Stimulated activated CD8-positive, alpha-beta memory T cell treated with anti-CD3 and anti-CD28 coated beads, Interleukin-12 subunit alpha, Interleukin-12 subunit beta, amount 100 ng/mL, for 1 hour (primary cell): ENCODE measurements at regions not wholly inside any gene's neighbourhood (a gene's known extent, or its start where the extent isn't known, plus 50 kb on each side); places are given as distances from the start of the nearest gene placed in this dataset.
"Not testable (repeated sequence)": the region's sequence is repeated elsewhere in the genome, so short reads cannot be mapped to it uniquely, and the experiment has no call there.

Experiments used
- DNase-seq: peaks from one replicate; pipeline ENCODE4 v3.0.0-alpha.2; 2020; ENCODE audit warnings: low read depth

DNA sequence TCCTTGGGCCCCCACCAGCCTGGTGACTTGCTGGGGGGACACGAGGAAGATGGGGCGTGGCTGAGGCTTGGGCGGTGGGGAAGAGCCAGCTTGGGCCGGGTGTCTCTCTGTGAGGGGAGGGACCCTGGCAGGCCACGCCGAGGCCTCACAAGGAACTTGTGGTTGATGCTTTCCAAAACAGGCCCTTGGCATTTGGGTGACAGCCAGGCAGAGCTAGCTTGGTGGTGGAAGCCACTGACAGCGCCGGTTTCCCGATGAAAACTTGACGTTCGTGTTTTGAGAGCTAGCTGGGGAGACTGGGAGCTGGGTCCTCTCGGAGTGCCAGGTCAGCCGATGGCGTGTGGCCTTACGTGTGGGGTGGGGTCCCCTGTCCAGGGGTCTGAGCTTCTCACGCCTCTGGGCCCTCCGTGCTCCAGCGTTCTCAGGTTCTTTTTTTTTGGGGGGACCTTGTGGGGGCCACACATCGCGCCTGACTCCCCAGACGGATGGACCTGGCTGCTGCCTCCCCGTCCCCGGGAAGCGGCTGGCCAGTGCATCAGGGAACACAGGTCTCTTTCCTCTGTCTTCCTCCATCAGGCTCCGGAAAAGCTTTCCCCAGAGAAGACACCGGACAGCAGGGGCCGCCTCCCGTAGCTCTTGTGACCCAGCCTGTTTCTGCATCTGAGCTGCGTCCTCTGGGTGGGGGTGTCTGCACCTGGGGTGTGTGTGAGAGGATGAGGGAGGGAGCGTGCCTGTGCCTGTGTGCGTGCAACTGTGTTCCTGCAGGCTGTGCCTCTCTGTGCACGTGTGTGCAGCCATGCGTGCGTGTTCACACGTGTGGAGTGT is 129.3 kb upstream of the LPCAT1 start:
- no peak for DNase-seq

DNA sequence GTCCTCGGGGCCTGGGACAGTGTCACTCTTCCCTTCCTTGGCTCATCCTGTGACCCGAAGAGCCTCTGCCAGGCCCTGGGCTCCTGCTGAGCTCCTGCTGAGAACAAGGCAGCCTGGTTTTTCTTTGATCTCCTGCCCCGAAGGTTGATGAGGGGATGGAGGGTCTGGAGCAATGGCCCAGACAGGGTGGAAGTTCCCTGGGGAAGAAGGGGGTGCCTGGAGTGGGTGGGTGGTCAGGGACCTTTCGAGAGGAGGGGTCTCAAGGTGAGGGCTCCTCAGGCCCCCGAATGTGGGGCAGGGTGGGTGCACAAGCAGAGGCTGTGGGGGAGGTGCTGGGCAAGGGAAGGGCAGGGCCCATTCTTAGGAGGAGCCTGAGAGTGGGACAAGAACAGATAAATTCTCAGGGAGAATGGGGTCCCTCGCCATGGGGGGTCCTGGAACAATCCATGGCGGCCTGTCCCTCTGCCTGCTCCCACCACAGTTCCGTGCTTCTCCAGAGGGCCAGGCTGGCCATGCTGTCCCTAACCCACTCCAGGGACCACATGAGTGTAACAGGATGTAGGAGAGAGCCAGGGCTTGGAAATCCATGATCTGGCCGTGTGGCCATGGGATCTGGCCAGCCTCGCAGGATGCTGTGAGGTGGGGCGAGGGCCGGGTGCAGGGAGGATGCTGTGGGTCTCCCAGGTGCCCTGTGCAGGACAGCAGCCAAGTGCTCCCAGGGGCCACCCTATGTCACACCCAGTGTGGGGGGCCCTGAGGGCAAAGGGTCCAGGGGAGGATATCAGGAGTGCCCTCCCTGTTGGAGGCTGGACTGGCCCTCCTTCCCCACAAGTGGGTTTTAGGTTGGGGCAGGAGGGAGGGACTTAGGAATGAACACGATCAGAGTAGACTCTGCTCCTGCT is 128.5 kb upstream of the LPCAT1 start:
- no peak for DNase-seq

DNA sequence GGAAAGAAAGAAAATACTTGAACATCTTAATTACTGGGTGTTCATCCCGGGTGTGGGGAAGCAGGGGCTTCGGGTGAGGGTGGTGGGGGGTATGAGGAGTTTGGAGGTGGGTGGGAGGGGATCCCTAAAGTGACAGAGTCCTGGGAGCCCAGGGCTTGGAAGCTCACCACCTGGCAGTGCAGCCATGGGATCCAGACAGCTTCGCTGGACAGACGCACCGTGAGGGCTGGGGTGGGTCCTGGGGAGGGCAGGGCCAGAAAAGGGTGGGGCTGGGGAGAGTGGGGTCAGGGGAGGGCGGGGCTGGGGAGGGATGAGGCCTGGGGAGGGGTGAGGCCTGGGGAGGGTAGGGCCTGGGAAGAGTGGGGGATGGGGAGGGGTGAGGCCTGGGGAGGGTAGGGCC is 127.5 kb upstream of the LPCAT1 start:
- DNase-seq, result no peak

DNA sequence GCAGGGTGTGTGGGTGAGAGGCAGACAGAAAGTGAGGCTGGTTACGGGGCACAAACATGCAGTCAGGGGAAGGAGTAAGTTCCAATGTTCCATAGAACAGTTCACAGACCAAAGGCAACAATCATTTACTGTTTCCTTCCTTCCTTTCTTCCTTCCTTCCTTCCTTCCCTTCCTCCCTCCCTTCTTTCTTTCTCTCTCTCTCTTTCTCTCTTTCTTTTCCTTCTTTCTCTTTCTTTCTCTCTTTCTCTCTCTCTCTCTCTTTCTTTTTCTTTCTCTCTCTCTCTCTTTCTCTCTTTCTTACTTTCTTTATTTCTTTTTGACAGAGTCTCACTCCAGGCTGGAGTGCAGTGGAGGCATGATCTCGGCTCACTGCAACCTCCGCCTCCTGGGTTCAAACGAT is 125.8 kb upstream of the LPCAT1 start:
- DNase-seq, result no peak

DNA sequence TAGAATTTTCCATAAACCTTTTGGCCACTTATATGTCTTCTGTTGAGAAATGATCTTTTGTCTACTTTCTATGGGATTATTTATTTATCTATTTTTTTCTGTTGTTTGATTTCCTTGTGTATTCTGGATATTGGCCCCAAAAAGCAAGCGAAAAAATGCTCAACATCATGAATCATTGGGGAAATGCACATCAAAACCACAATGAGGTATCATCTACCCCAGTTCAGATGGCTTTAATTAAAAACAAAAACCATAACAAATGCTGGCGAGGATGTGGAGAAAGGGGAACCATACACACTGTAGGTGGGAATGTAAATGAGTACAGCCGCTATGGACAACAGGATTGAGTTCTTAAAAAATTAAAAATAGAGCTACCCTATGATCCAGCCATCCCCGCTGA is 125.0 kb upstream of the LPCAT1 start:
- no peak for DNase-seq

DNA sequence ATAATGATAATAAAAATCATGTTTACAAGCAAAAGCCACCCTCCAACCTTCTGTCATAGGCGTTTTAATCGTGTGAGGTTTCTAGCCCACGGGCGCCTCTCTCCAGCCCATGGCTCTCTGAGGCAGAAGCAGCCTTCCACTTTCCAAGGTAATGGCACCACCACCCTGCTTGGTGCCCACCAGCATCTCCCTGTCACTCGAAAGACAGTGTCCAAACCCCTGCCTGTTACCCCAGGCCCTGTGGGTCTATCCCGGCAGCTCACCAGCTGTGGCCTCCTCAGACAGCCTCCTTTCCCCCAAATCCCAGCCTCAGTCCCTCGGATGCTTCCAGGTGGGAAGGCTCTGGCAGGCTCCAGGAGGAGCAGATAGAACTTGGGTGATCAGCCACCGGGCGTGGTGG is 123.8 kb upstream of the LPCAT1 start:
- DNase-seq, result no peak

DNA sequence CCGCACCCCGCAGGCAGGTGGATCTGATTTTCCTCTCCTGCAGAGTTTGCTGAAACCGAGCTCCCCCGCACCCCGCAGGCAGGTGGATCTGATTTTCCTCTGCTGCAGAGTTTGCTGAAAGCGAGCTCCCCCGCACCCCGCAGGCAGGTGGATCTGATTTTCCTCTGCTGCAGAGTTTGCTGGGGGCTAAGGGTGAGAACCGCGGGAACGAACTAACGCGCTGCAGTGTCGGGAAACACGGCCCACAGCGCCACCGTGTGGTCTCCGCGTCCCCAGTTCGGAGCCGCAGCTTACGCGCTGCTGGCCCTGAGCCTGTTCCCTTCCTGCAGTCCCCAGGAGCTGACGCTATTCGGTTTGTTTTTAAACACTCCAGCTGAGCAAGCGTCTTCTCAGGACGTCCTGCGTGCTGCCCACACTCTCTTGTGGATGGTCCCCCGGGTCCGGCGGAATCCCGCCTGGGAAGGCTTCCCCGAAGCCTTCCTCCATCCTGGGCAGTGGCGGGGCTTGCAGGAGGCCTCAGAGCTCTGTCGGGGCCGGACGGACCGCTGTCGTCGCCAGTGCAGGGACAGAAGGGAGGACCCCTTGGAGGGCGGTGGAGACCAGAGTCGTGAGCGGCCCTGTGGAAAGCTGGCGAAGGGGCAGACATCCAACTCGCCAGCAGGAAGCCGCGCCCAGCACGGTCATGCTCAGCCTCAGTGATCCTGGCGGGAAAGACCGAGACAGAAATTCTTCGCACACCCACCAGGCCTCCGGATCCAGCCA is 121.2 kb upstream of the LPCAT1 start:
- peak; percentile 66 for DNase-seq

DNA sequence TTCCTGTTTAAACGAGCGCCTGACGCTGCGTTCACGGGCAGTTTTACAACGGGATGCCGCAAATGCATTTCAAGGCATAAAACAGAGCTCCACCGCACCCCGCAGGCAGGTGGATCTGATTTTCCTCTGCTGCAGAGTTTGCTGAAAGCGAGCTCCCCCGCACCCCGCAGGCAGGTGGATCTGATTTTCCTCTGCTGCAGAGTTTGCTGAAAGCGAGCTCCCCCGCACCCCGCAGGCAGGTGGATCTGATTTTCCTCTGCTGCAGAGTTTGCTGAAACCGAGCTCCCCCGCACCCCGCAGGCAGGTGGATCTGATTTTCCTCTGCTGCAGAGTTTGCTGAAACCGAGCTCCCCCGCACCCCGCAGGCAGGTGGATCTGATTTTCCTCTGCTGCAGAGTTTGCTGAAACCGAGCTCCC is 120.6 kb upstream of the LPCAT1 start:
- DNase-seq, result not testable (repeated sequence)

DNA sequence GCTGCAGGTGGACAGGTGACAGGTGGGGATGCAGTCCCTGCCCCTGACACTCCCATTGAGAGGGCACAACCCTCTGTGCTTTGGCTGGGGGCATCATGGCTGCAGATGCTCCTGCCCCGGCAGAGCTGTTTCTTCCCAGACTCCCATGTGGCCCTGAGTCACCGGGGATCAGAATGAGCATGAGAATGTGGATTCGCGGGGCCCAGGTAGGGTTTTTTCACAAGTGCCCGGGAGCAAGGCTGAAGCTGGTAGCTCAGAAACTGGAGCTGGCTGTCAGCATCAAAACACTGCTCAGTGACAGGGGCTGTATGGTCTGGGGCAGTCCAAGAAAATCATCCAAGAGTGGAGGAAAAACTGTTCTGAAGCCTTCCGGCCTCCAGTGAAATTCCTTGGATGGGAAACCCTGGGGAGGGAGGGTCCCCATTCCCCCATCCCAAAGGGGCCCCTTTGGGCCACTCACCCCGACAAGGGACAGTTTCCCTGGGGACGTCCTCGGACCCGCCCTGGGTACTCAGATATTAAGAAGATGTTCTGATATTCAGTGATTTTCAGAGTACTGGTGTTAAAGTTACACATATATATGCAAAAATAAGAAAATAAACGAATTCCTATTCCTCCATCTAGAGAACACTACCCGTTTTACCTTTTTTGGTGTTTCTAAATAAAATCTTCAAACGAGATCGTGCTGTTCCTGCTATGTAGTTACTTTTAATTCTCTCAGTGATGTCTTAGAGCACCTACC is 120.1 kb upstream of the LPCAT1 start:
- DNase-seq, result no peak

DNA sequence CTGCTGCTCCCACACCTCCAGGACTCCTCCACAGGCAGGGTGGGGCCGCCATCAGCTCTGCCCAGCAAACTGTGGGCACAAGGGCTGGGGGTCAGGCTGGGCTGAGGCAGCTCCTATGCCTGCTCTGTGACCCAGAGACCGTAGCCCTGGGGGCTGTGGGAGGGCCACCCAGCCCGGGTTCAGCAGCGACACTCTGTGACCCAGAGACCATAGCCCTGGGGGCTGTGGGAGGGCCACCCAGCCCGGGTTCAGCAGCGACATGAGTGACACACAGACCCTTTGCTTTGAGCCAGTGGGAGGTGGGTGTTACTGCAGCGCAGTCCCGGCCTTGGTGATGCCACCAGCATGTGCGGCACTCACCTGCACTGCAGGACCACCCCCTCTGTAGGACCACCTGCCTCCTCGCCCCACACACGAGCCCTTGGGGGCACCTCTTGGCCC is 118.9 kb upstream of the LPCAT1 start:
- no peak for DNase-seq

DNA sequence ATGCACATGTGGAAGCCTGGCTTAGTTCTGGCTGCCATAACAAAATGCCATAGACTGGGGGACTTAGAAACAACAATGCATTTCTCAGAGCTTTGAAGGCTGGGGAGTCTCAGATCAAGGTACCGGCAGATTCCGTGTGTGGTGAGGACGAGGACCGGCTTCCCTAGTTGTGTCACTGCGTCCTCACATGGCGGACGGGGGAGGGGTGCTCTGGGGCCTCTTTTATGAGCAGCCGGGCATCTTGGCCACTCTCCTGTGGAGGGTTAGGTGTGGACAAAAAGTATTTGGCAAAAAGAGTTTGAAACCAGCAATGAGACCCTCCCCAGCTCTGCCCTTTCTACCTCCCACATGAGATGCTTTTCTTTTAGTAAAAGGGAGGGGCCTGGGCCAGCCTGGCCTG is 118.5 kb upstream of the LPCAT1 start:
- no peak for DNase-seq

DNA sequence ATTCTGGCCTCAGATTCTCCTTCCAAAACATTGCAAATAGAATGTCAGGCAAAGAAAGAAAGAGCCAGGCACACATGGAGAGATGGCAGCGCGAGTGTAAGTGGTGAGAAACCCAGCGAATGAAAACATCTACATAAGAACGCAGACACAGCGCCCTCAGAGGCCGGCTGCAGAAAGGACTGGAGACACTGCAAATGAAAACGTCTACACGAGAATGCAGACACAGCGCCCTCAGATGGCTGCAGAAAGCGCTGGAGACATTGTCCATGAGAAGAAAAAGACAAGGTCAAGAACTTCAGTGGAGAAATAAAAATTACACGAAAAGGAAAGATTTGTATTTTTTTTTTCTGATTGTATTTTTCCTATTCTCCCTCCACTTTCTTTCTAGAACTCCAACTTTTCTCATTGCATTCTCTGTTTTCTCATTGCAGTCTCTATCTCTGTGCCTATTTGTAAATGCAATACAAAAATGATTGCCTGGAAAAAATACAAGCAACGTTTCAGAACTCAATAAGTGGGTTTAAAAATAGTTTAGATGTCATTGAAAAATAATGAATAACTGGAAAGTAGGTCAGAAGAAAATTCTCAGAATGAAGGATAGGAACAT is 117.9 kb upstream of the LPCAT1 start:
- DNase-seq, result peak; percentile 64

DNA sequence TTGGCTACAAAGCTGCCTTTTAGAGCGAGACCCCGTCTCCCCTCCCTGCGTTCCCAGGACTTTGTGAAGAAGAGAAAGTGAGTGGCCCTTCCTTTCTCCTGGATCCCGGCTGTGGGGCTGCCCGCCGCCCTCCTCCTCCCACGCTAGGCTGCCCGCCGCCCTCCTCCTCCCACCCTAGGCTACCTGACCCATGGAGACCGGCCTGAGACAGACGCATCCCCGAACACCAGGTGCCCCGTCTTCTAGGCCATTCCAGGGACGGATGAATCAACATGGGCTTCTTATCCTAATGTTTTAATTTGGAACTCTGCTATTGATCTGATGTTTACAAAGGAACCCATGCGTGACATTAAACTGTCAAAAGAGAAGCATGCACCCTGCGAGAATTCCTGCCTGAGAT is 117.3 kb upstream of the LPCAT1 start:
- no peak for DNase-seq

DNA sequence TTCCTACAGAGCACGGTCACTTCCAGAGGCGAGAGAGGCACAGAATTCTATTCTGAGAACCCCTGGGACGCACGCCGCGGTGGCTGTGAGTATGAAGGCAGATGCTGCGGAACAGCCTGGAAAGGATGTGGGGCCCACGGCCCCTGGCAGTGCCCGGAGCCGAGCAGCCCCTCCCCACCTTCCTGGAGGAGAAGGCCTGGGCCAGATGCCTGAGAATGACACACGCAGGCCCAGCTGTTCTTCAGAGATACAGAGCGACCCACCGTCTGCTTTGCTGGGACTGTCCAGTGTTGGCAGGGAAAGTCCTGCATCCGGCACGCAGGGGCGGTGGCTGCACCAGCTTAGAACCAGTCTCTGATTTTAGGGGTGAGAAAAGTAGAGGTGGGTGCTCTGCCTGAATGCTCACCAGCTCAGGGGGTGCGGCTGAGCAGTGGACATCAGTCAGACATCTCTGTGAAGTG is 116.7 kb upstream of the LPCAT1 start:
- no peak for DNase-seq

DNA sequence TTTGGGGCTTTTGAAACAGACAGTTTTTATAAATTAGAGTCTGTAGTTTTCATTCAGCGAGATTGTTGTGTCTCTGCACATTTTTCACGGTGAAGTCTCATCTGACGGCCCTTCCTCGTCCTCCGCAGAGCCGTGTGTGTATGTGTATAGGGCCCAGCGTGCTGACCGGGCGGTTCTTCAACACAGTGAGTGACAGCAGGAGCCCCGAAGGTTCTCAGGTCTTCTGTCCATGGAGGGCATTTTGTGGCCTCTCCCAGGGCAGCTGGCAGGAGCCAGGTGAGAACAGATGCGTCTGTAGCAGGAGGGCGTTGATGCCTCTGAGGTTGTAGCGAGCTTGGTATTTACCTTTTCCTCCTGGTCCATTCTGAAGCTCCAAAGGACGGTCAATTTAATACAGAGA is 116.0 kb upstream of the LPCAT1 start:
- no peak for DNase-seq

DNA sequence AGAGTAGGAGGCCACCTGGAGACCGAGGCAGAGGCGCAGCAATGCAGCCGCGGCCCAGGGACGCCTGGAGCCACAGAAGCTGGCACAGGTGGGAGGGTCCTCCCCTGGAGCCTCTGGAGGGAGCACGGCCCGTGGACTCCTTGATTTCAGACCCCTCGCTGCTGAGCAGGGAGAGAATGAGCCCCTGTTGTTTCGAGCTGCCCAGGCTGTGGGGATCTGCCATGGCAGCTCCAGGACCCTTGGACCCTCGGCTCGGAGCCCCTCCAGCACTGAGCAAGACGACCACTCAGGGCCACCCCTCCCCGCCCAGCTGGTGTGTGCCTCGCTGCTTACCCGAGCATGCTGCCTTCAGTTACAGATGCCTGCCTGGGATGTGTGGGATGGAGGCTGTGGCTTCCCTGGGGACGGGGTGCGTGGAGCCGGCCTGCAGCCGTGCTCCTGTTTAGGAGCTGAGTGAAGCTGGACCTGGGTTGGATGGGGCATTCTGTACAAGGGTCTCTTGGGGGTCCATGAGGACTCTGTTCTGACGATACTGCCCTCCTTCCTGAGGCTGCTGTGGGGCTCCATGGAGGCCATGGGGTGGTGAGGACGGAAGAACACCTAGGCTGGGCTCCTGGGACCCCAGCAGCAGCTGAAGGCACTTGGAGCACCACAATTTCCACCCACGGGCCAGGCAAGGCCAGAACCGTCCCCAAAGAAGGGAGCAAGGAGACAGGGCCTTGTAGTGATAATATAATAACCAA is 115.1 kb upstream of the LPCAT1 start:
- DNase-seq, result no peak

DNA sequence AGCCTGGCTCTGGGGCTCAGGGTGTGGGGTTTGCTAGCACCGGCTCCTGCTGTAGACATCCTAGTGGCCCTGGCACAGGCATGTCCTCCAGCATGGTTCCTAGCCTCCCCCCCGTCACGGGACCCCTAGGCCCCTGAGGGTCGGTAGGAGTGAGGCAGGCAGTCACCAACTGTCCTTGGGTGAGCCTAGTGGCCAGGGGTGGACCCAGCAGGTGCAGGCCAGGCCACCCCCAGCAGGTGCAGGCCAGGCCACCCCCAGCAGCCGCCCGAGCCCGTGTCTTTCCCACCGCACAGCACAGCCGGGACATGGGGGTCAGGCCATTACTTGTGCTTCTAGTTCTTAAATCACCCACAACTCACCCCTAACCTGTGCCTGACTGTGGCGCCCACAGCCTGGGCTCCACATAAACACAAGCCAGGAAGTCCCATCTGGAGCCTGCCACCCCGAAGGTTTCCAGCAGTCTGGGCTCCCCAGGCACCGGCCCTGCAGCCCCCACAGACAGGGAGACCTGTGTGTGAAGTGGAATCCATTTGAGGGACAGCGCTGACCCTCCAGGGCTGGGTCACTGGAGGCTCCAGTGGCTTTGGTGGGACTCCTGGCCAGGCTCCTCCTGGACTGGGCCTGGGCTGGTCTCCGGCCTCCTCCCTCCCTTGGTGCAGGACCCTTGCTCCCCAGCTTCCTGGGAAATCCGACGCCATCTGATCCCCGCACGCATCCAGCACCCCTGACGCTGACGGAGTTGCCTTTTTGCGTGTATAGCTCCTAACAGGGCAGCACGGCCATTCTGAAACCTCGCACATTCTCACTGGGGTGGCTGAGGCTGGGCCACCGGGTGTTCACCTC is 114.1 kb upstream of the LPCAT1 start:
- DNase-seq, result no peak

DNA sequence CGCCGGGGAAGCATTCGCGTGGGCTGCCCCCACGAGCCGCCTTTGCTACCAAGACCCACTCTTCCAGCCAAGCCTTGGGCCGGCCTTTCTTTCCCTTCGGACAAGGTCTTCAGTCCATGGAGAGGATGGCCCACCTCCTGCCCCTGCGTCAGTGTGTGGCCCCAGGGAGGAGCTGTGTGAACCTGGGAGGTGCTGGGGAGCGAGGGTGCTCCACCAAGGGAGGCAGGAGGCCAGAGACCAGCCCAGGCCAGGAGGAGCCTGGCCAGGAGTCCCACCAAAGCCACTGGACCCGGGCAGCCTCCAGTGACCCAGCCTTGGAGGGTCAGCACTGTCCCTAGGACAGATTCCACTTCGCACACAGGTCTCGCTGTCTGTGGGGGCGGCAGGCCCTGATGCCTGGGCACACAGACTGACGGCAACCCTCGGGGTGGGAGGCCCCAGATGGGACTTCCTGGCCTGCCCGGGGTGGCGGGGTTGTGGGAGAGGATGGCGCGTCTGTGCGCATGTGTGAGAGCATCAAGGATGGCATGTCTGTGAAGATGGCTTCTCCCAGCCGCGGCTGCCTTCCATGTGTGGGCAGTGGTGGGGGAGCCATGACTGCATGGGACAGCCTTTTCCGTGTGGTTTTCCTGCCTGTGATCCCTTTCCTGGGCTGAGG is 113.3 kb upstream of the LPCAT1 start:
- no peak for DNase-seq

DNA sequence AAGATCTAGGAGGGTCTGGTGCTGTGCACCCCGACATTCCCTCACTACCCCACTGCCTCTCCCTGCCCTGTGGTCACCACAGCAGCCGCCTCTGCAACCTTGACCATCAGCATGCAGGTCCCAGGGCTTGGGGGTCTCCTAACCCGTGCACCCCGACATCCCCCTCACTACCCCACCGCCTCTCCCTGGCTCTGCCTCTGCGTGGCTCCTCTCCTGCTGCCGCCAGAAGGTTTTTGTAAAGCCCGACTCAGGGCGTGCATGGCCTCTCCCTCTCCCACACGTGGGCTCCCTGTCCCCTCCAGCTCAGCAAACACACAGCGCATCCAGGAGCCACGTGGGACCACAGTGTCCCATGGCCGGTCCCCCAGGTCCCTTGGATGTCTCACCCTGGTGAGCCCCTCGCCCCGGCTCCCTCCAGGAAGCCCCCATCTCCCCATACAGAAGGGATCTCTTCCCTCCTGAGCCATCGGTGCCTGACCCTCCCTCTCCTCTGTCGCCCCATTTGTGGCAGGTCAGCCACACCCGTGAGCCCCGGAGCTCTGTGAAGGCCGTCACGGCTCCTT is 112.5 kb upstream of the LPCAT1 start:
- not testable (repeated sequence) for DNase-seq
